ENCODE measurements at regions not wholly inside any gene's neighbourhood (a gene's known extent, or its start where the extent isn't known, plus 50 kb on each side); places are given as distances from the start of the nearest gene placed in this dataset.

GRCh38 chr13:39965309-39965708, 309.8 kb downstream of the COG6 start:
- in situ Hi-C loops (cut with HindIII; ENCODE audit: low sequenced_read_pairs): loop anchor here (5.0 kb wide), 1 partner anchor 77 kb away; no protein-coding TSS in a partner anchor

- in situ Hi-C loops (cut with HindIII; ENCODE audit: low sequenced_read_pairs): loop anchor here (5.0 kb wide), 1 partner anchor 75 kb away; no protein-coding TSS in a partner anchor
These were observed 311.9 kb downstream of the COG6 start for GRCh38 chr13:39967199-39967959.

DNA sequence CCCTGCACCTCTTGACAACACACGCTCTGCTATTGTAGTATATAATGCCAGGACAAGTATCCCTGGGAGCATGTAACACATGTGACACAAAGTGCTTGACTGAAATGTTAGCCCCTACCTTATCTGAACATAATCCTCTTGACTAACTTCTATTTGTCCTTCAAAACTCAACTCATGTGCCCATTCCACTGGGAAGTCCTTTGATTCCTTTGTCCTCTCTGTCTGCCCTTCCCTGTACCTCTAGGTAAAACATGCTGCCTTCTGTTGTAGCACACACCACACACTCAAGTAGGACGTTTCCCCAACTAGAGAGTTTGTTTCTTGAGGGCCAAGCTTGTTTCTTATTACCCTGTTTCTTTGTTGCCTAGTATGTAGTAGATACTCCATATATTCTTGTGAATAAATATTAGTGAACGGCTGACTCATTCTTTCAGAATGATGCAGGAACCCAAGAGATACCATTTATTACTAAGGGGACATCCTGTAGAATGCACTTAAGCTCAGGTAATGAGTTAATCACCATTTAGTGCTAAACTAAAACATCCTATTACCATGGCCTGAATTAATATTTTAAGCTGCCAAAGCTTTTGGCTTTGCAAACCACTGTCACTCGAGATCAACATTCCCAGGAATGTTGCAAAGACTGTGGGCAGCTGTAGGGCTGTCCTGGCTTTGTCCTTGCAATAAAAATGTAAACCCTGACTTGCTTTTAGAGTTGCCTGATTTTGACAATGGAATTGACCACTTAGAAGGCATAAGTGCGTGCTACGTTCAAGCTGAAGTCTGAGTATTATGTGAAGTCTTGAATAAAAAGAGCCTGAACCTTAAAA, 313.4 kb downstream of the COG6 start:
- in situ Hi-C loops (cut with HindIII; ENCODE audit: low sequenced_read_pairs): loop anchor here (5.0 kb wide), 1 partner anchor 73 kb away; no protein-coding TSS in a partner anchor

GRCh38 chr13:39970177-39970846, 314.9 kb downstream of the COG6 start:
- in situ Hi-C loops (cut with HindIII; ENCODE audit: low sequenced_read_pairs): loop anchor here (10.0 kb wide), 1 partner anchor 54 kb away; no protein-coding TSS in a partner anchor

DNA sequence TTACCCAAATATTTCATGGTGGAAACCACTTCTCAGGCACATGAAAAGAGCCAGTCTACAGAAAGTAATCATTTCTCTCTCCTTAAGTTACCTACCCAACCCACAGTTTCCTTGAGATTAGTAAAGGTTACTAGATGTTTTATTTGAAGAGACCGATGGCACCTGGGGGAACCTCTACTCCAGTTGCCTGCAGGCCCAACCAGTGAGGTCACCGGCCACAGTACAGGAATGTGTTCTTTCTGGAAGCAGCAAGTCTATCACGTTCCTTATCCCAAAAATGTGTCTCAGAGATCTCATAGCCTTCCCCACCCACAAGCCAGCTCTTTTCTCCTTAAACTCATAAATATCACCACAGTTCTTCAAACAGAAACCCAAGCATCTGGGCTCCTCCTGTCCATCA, 316.1 kb downstream of the COG6 start:
- in situ Hi-C loops (cut with HindIII; ENCODE audit: low sequenced_read_pairs): loop anchor here (10.0 kb wide), 1 partner anchor 53 kb away; no protein-coding TSS in a partner anchor

GRCh38 chr13:39976481-39976880, 321.0 kb downstream of the COG6 start:
- in situ Hi-C loops (cut with HindIII; ENCODE audit: low sequenced_read_pairs): loop anchor here (10.0 kb wide), 1 partner anchor 48 kb away; no protein-coding TSS in a partner anchor

- in situ Hi-C loops (cut with HindIII; ENCODE audit: low sequenced_read_pairs): no loop called here
These were observed 325.6 kb downstream of the COG6 start for GRCh38 chr13:39981056-39981455.

DNA sequence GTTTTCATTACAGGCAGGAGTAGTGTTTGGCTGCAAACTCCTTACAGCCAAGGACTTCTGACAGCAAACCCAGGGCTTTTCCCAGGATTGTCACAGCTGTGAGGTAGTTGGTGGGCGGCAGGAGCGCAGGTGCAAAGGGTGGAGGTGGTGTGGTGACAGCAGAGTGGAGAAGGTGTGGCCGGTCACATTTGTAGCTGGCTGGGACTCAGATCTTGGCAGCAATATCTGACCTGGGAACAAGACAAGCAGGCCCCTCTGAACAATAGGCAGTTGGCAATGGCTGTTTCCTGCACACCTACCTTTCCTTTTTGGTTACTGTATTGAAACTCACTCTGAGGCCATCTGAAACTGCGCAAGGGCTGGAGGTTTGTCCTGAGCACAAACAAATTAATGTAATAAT, 327.3 kb downstream of the COG6 start:
- in situ Hi-C loops (cut with HindIII; ENCODE audit: low sequenced_read_pairs): no loop called here

DNA sequence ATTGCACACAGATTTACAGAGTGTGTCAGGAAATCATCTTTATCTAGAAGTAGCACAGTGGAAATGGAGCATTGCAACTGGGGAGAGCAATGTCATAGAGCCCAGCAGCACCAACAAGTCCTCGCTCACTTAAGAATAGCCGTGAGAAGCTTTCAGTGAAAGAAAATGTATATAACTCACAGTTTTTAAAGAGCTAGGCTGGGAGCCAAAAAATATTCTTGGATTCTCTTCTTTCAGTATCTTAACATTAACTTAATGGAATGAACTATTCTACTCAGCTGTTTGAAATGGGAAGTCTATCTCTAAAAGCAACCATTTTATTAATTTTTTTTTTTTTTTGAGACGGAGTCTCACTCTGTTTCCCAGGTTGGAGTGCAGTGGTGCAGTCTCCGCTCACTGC, 329.6 kb downstream of the COG6 start:
- in situ Hi-C loops (cut with HindIII; ENCODE audit: low sequenced_read_pairs): no loop called here

GRCh38 chr13:39988351-39988750, 332.9 kb downstream of the COG6 start:
- in situ Hi-C loops (cut with HindIII; ENCODE audit: low sequenced_read_pairs): no loop called here

- in situ Hi-C loops (cut with HindIII; ENCODE audit: low sequenced_read_pairs): no loop called here
These were observed 342.7 kb downstream of the COG6 start for GRCh38 chr13:39998166-39998565.

DNA sequence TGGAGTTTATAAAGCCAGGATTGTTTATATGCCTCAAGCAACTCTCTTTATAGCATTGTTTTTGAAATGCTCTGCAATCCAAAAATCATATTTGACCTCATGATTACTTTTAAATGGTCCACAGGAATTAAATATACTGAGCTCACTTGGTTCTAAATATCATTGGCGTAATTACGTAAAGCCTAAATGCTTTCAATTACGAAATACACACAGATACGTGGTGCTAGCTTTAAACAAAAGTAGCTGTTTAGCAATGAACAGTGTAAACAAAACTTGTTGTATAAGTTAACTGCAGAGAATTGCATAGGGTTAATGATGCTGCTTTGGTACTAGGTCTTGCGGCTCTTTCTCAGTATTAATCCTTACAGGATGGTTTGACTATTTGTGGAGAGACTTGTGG, 346.6 kb downstream of the COG6 start:
- in situ Hi-C loops (cut with HindIII; ENCODE audit: low sequenced_read_pairs): no loop called here

DNA sequence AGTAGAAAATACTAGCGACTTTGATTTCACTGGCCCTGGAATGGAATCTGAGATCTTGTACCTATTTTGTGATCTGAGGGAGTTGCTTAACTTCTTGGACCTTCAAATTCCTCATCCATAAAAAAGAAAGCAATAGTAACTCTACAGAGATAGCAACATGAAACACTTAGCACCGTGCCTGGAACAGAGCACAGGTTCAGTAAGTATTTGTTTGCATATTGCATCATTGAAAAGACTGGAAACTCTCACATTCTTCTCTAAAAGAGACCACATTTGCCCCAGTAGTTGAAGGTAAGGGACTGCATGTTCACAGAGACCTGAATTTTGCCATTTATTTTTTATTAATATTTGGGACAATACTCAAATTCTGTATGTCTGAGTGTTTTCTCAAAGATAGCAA, 358.1 kb downstream of the COG6 start:
- in situ Hi-C loops (cut with HindIII; ENCODE audit: low sequenced_read_pairs): no loop called here

DNA sequence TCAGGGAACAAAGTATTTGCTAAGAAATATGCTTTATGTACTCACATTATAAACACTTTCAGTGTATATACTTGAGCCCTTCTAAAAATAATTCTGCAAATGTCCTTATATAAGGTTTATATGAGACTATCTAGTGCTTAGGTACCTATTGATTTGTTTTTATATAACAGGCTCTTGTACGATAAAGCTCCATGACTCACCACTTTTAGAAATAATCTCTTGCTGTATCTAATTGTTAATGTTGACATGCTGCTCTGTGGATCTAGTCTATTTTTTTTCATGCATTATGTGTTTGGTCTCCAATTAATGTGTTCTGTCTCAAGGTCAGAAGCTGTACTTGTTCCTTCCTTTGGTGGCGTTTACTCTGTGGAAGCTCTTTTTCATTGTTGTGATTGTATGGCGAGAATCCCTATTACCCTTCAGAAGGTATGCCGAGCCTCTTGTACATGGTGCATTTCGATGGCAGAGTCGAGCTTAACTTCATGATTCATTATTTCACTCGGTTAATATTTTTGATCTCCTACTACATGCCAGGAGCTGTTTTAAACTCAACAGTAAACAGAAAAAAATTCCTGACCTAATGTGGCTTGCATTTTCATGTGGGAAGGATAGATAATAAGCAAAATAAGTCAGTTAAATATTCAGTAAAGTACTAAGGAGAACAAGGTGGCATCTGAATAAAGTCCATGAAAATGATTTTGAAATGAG, 361.6 kb downstream of the COG6 start:
- in situ Hi-C loops (cut with HindIII; ENCODE audit: low sequenced_read_pairs): no loop called here

DNA sequence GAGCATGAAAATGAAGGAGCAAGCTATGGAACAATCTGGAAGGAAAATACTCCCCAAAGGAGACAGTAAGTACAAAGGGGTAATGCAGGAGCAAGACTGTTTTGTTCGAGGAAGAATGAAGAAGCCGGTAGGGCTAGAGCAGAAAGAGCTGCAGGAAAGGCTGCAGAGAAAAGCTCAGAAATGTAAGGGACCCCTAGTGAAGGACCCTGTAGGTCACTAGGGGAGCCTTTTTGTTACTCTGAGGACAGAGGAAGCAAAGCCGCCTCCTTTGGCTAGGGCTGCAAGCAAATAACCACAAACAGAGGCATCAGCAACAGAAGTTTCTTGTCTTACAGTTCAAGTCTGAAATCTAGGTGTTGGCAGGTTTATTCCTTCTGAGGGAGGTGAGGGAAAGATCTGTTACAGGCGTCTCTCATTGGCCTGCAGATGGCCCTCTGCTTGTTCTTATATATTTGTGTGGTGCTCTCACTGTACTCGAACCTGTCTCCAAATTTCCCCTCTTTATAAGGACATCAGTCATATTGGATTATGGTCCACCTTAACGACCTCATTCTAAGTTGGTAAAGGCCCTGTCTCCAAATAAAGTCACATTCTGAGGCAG, 362.3 kb downstream of the COG6 start:
- in situ Hi-C loops (cut with HindIII; ENCODE audit: low sequenced_read_pairs): no loop called here

DNA sequence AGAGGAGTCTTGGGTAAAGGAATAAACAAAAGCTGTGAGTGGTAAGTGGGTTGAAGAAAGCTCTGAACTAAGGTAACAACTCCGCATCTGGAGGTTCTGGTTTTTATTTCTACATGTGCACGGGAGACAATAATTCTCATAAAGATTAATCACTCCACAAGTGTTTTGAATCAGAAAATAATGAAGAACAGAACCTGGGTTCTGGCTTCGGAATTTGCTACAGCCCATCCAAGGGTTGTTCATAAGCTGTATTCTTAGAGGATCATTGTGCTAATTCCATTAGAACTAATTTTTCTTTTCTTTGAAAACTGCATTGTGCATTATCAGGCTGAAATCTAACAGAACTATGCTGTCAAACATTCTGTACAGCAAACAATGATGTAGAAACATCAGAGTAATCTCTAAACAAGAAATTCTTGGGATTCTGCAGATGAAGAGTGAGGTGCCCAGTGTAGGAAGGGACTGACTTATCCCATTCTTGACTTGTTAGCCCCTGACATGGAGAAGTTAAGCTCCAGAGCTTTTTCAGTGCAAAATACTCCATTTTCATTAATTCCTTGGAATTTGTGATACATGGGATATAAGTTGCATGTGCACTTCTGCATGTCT, 368.2 kb downstream of the COG6 start:
- in situ Hi-C loops (cut with HindIII; ENCODE audit: low sequenced_read_pairs): loop anchor here (10.0 kb wide), 3 partner anchors 49 to 341 kb away; no protein-coding TSS in a partner anchor

DNA sequence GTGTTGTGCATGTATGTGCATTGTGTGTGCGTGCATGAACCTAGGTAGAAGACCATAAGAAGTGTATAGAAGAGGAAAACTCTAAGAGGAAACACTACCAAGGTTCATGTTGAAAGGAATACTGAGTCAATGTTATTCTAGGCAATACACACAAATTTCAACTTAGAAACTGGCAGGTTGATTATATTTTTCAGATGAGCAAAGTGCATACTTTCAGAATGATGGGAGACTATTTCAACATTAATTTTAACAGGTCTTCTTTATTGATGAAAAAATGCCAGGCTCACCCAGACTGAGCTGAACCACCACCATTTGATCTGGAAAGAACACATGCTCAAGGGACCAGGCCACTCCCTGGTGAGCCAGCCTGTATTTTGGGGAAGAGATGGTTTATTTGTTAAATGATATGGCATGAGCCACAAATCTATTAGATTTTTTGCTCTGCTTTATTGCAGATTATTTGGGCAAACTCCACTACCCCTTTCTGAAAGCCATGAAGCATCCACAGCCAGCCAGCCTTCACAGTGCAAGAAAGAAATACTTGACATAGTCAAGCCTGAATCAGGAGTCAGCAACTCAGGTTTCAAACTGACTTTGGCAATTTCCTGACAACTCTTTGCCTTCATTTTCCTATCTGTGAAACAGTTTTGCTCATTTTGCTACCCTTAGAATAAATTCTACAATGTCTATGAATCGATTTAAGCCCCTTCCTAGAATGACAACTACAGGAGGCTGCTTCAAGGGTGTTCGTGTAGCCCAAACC, 368.9 kb downstream of the COG6 start:
- in situ Hi-C loops (cut with HindIII; ENCODE audit: low sequenced_read_pairs): loop anchor here (10.0 kb wide), 3 partner anchors 50 to 340 kb away; no protein-coding TSS in a partner anchor

GRCh38 chr13:40024967-40025714, 369.7 kb downstream of the COG6 start:
- in situ Hi-C loops (cut with HindIII; ENCODE audit: low sequenced_read_pairs): loop anchor here (10.0 kb wide), 3 partner anchors 50 to 340 kb away; no protein-coding TSS in a partner anchor
